SK-N-SH (cell line): ENCODE measurements at regions not wholly inside any gene's neighbourhood (a gene's known extent, or its start where the extent isn't known, plus 50 kb on each side); places are given as distances from the start of the nearest gene placed in this dataset.

ENCODE experiments used
- CTCF ChIA-PET: fragments of 300-600, 350-600 bp; formaldehyde crosslinking; extraction: SDS; loops from one replicate; lab custom pipeline; 2021; lab: Yijun Ruan, JAX
- POLR2A ChIA-PET: fragments of 350-600 bp; sonication (Branson Sonifier 250); formaldehyde crosslinking; extraction: SDS; loops from one replicate; lab custom pipeline; 2020; ENCODE audit warnings: antibody characterized with exemption, inconsistent platforms; lab: Yijun Ruan, JAX
- DNase-seq: peaks from one replicate; pipeline ENCODE4 v3.0.0; 2012
- H2AFZ ChIP-seq: fragments of 200-600 bp; sonication (generic); 2 replicates; pipeline ENCODE4 v1.8.1; 2016; ENCODE audit warnings: antibody characterized with exemption, mild to moderate bottlenecking, low read depth
- H3F3A ChIP-seq: fragments of 200-600 bp; sonication (generic); replicated peaks from 2 replicates; pipeline ENCODE3; 2016; ENCODE audit warnings: antibody characterized with exemption, mild to moderate bottlenecking; ENCODE audit not compliant: insufficient read depth
- H3K27ac ChIP-seq, 2 experiments: fragments of 200-500 bp in 1 of 2; fragments of 200-600 bp in 1 of 2; sonication (Bioruptor generic) in 1 of 2; sonication (generic), shearing (Covaris generic) in 1 of 2; 2 replicates each; pipeline versions ENCODE4 v1.5.1 to v1.6.1; 2014 to 2016; ENCODE audit warnings: low read depth in 2 of 2, inconsistent platforms in 1 of 2, low read length in 1 of 2, mild to moderate bottlenecking in 1 of 2, mixed read lengths in 1 of 2
- H3K27me3 ChIP-seq: fragments of 200-600 bp; sonication (generic), shearing (Covaris generic); 2 replicates; pipeline ENCODE4 v1.6.1; 2016; ENCODE audit warnings: mixed run types; ENCODE audit not compliant: insufficient read depth
- H3K36me3 ChIP-seq, 2 experiments: fragments of 200-500 bp in 1 of 2; fragments of 200-600 bp in 1 of 2; sonication (Bioruptor generic) in 1 of 2; sonication (generic) in 1 of 2; replicated peaks in 1 of 2; 2 replicates each; pipeline versions ENCODE3 to v1.5.1; 2014 to 2016; ENCODE audit warnings: low read length in 1 of 2, mild to moderate bottlenecking in 1 of 2; ENCODE audit not compliant: insufficient read depth in 2 of 2, control insufficient read depth in 1 of 2
- H3K4me1 ChIP-seq, 2 experiments: fragments of 200-500 bp in 1 of 2; fragments of 200-600 bp in 1 of 2; sonication (Bioruptor generic) in 1 of 2; sonication (generic), shearing (Covaris generic) in 1 of 2; 2 replicates each; pipeline versions ENCODE4 v1.5.1 to v1.6.1; 2014 to 2016; ENCODE audit warnings: low read depth in 1 of 2, low read length in 1 of 2, mixed run types in 1 of 2; ENCODE audit not compliant: insufficient read depth in 2 of 2, control insufficient read depth in 1 of 2
- H3K4me2 ChIP-seq: fragments of 200-600 bp; sonication (generic), shearing (Covaris generic); 2 replicates; pipeline ENCODE4 v1.6.1; 2017; ENCODE audit warnings: mixed run types
- H3K4me3 ChIP-seq, 2 experiments: fragments of 200-500 bp in 1 of 2; fragments of 200-600 bp in 1 of 2; sonication (Bioruptor generic) in 1 of 2; sonication (generic), shearing (Covaris generic) in 1 of 2; 2 replicates each; pipeline versions ENCODE4 v1.5.1 to v1.8.1; 2014 to 2016; ENCODE audit warnings: low read depth in 2 of 2, inconsistent platforms in 1 of 2, low read length in 1 of 2, mild to moderate bottlenecking in 1 of 2, mixed read lengths in 1 of 2, moderate library complexity in 1 of 2
- H3K79me2 ChIP-seq: fragments of 200-600 bp; sonication (generic); 2 replicates; pipeline ENCODE4 v1.8.1; 2017; ENCODE audit warnings: mild to moderate bottlenecking; ENCODE audit not compliant: insufficient read depth
- H3K9ac ChIP-seq: fragments of 200-600 bp; sonication (generic); 2 replicates; pipeline ENCODE4 v1.6.1; 2017; ENCODE audit warnings: mixed run types
- H3K9me2 ChIP-seq: fragments of 200-600 bp; sonication (generic); 2 replicates; pipeline ENCODE4 v1.6.1; 2017; ENCODE audit warnings: mixed run types
- H3K9me3 ChIP-seq: fragments of 200-600 bp; sonication (generic); 2 replicates; pipeline ENCODE4 v1.6.1; 2017; ENCODE audit warnings: mixed run types, mild to moderate bottlenecking, moderate library complexity
- H4K20me1 ChIP-seq: fragments of 200-600 bp; sonication (generic); 2 replicates; pipeline ENCODE4 v1.6.1; 2017; ENCODE audit warnings: mild to moderate bottlenecking, mixed run types; ENCODE audit not compliant: insufficient read depth
- ELF1 ChIP-seq: IDR thresholded peaks from 2 replicates; pipeline ENCODE4 v1.4.0; 2012
- EP300 ChIP-seq, 2 experiments: IDR thresholded peaks; 2 replicates each; pipeline versions ENCODE4 v1.4.0 to v1.6.1; 2012; ENCODE audit warnings: borderline replicate concordance in 1 of 2, low read depth in 1 of 2, low read length in 1 of 2
- EZH2phosphoT487 ChIP-seq: fragments of 200-600 bp; sonication (generic); IDR thresholded peaks from 2 replicates; pipeline ENCODE4 v1.6.1; 2017; ENCODE audit warnings: low read depth, mixed run types, mild to moderate bottlenecking, antibody characterized with exemption, moderate library complexity, borderline replicate concordance
- FOXM1 ChIP-seq: IDR thresholded peaks from 2 replicates; pipeline ENCODE4 v1.4.0; 2012; ENCODE audit warnings: low read depth, mild to moderate bottlenecking
- GATA2 ChIP-seq: sonication (generic); formaldehyde crosslinking; IDR thresholded peaks from 2 replicates; pipeline ENCODE4 v1.5.0; 2020; ENCODE audit warnings: mild to moderate bottlenecking, missing genetic modification reagents
- JUND ChIP-seq: IDR thresholded peaks from 2 replicates; pipeline ENCODE4 v1.4.0; 2012
- MEF2A ChIP-seq: IDR thresholded peaks from 2 replicates; pipeline ENCODE4 v1.4.0; 2012; ENCODE audit warnings: low read depth, borderline replicate concordance
- NFIC ChIP-seq: IDR thresholded peaks from 2 replicates; pipeline ENCODE4 v1.4.0; 2012; ENCODE audit warnings: borderline replicate concordance
- NRF1 ChIP-seq: IDR thresholded peaks from 2 replicates; pipeline ENCODE4 v1.6.1; 2012; ENCODE audit warnings: low read depth, mild to moderate bottlenecking, low read length
- POLR2AphosphoS5 ChIP-seq: IDR thresholded peaks from 2 replicates; pipeline ENCODE4 v1.6.1; 2012; ENCODE audit warnings: low read depth, low read length
- RCOR1 ChIP-seq: fragments of 150-350 bp; IDR thresholded peaks from 2 replicates; pipeline ENCODE4 v1.6.1; 2017; ENCODE audit warnings: antibody characterized with exemption, low read length
- RFX5 ChIP-seq: IDR thresholded peaks from 2 replicates; pipeline ENCODE4 v1.6.1; 2012; ENCODE audit warnings: mild to moderate bottlenecking, improper control_type of control experiment, low read length
- RXRA ChIP-seq: IDR thresholded peaks from 2 replicates; pipeline ENCODE4 v1.4.0; 2012; ENCODE audit warnings: low read depth, mild to moderate bottlenecking, borderline replicate concordance
- SIN3A ChIP-seq: IDR thresholded peaks from 2 replicates; pipeline ENCODE4 v1.6.1; 2012; ENCODE audit warnings: low read depth, mild to moderate bottlenecking, low read length, moderate library complexity, borderline replicate concordance
- SMC3 ChIP-seq: IDR thresholded peaks from 2 replicates; pipeline ENCODE4 v1.6.1; 2012; ENCODE audit warnings: low read depth, low read length, improper control_type of control experiment
- YY1 ChIP-seq: IDR thresholded peaks from 2 replicates; pipeline ENCODE4 v1.4.0; 2012; ENCODE audit warnings: low read depth, mild to moderate bottlenecking
- TF ChIP-seq, protein P1 (sequence below): IDR thresholded peaks from 2 replicates; pipeline ENCODE4; 2012
- TF ChIP-seq, protein P2 (sequence below): IDR thresholded peaks from 2 replicates; pipeline ENCODE4 v1.4.0; 2012; ENCODE audit warnings: low read depth, borderline replicate concordance
- TF ChIP-seq, protein P3 (sequence below): IDR thresholded peaks from 2 replicates; pipeline ENCODE4 v1.6.1; 2012; ENCODE audit warnings: mild to moderate bottlenecking, low read depth, low read length, moderate library complexity
- TF ChIP-seq, protein P4 (sequence below): IDR thresholded peaks from 2 replicates; pipeline ENCODE4 v1.4.0; 2012; ENCODE audit warnings: low read depth, borderline replicate concordance
- TF ChIP-seq, protein P5 (sequence below): fragments of 200-600 bp; sonication (generic); IDR thresholded peaks from 2 replicates; pipeline ENCODE4 v1.6.1; 2017; ENCODE audit warnings: antibody characterized with exemption, mild to moderate bottlenecking, moderate library complexity

DNA sequence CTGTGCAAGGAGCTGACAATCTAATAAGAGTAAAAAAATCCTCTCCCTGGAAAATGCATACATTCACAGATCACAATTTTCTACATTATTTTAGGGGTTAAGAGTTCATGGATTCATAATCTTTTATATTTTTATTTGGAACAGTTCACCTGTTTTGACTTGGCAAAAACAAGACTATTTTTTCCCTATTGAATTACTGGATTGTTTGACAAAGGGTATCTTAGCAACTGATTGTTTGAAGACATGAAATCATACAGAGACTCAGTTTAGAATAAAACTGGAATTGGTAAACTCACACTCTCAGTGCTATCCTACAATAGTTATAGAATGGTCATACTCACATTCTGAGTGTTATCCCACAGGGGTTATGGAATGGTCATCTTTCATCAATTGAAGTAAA, 358.2 kb upstream of the PTGER4 start:
- Histone ChIP-seq H2AFZ (no peak overlapping the region), H3K79me2 (no peaks in the 10 kb centered on the region), H3K9ac (no peak overlapping the region), H3K9me2 (no peaks in the 10 kb centered on the region), H3K4me1 (no peaks in the 10 kb centered on the region), H4K20me1 (no peaks in the 10 kb centered on the region), H3K36me3 (no peaks in the 10 kb centered on the region), H3K27ac (no peak overlapping the region), H3K27me3 (peaks cover 2% of the 10 kb centered on the region; the same call in 1 of the 2 replicates), H3K9me3 (no peaks in the 10 kb centered on the region), H3K4me3 (no peak overlapping the region), H3F3A (no peaks in the 10 kb centered on the region), H3K4me2 (no peak overlapping the region)
- ChIA-PET CTCF (no interaction called here), POLR2A (no interaction called here)
- no peak for DNase-seq
- TF ChIP-seq SIN3A (no peak), NFIC (no peak), JUND (no peak), YY1 (no peak), POLR2AphosphoS5 (no peak), RXRA (no peak), FOXM1 (no peak), EP300 (IDR thresholded peaks at IDR 0.05; ENCODE audit: borderline replicate concordance in 1 of 2, low read depth in 1 of 2, low read length in 1 of 2) (no peak), NRF1 (no peak), ELF1 (no peak)
- TF ChIP-seq, protein P1, sequence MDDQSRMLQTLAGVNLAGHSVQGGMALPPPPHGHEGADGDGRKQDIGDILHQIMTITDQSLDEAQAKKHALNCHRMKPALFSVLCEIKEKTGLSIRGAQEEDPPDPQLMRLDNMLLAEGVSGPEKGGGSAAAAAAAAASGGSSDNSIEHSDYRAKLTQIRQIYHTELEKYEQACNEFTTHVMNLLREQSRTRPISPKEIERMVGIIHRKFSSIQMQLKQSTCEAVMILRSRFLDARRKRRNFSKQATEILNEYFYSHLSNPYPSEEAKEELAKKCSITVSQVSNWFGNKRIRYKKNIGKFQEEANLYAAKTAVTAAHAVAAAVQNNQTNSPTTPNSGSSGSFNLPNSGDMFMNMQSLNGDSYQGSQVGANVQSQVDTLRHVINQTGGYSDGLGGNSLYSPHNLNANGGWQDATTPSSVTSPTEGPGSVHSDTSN = no peak
- TF ChIP-seq, protein P2, sequence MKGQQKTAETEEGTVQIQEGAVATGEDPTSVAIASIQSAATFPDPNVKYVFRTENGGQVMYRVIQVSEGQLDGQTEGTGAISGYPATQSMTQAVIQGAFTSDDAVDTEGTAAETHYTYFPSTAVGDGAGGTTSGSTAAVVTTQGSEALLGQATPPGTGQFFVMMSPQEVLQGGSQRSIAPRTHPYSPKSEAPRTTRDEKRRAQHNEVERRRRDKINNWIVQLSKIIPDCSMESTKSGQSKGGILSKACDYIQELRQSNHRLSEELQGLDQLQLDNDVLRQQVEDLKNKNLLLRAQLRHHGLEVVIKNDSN = no peak
- TF ChIP-seq, protein P3, sequence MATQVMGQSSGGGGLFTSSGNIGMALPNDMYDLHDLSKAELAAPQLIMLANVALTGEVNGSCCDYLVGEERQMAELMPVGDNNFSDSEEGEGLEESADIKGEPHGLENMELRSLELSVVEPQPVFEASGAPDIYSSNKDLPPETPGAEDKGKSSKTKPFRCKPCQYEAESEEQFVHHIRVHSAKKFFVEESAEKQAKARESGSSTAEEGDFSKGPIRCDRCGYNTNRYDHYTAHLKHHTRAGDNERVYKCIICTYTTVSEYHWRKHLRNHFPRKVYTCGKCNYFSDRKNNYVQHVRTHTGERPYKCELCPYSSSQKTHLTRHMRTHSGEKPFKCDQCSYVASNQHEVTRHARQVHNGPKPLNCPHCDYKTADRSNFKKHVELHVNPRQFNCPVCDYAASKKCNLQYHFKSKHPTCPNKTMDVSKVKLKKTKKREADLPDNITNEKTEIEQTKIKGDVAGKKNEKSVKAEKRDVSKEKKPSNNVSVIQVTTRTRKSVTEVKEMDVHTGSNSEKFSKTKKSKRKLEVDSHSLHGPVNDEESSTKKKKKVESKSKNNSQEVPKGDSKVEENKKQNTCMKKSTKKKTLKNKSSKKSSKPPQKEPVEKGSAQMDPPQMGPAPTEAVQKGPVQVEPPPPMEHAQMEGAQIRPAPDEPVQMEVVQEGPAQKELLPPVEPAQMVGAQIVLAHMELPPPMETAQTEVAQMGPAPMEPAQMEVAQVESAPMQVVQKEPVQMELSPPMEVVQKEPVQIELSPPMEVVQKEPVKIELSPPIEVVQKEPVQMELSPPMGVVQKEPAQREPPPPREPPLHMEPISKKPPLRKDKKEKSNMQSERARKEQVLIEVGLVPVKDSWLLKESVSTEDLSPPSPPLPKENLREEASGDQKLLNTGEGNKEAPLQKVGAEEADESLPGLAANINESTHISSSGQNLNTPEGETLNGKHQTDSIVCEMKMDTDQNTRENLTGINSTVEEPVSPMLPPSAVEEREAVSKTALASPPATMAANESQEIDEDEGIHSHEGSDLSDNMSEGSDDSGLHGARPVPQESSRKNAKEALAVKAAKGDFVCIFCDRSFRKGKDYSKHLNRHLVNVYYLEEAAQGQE = no peak

DNA sequence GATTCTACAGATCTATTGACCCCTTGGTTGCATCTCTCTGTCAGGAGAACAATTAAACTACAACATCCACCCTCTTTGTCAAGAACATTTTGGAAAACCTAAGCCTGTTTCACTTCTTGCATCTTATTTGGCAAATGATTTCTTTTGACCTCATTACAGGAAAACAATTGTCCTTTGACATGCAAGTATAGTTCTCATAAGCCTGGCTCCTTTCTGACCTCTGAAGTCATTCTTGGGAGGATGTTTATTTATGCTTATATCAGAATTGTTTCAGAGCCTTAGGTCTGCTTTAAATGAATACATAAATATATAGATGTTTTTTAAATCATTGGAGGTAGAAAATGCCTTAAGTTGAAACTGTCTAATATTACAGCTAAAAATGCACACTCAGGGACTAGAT, 361.3 kb upstream of the PTGER4 start:
- no peaks in the 10 kb centered on the region for H3K9me3 ChIP-seq
- CTCF ChIA-PET = no interaction called here
- no peaks in the 10 kb centered on the region for H3K79me2 ChIP-seq

More for the DNA sequence above, 361.3 kb upstream of the PTGER4 start:
- Histone ChIP-seq H3K27ac (no peak overlapping the region), H2AFZ (no peak overlapping the region), H3K27me3 (no peaks in the 10 kb centered on the region), H3K4me2 (no peak overlapping the region), H3K9me2 (no peaks in the 10 kb centered on the region), H3F3A (no peaks in the 10 kb centered on the region), H3K36me3 (no peaks in the 10 kb centered on the region), H3K9ac (no peak overlapping the region), H3K4me1 (no peaks in the 10 kb centered on the region), H3K4me3 (no peak overlapping the region), H4K20me1 (no peaks in the 10 kb centered on the region)
- POLR2A ChIA-PET = no interaction called here
- no peak for DNase-seq
- TF ChIP-seq EZH2phosphoT487 (no peak), RFX5 (no peak), MEF2A (no peak), FOXM1 (no peak), RCOR1 (no peak), GATA2 (CRISPR knock-in tag) (no peak), SMC3 (no peak)
- TF ChIP-seq, protein P4, sequence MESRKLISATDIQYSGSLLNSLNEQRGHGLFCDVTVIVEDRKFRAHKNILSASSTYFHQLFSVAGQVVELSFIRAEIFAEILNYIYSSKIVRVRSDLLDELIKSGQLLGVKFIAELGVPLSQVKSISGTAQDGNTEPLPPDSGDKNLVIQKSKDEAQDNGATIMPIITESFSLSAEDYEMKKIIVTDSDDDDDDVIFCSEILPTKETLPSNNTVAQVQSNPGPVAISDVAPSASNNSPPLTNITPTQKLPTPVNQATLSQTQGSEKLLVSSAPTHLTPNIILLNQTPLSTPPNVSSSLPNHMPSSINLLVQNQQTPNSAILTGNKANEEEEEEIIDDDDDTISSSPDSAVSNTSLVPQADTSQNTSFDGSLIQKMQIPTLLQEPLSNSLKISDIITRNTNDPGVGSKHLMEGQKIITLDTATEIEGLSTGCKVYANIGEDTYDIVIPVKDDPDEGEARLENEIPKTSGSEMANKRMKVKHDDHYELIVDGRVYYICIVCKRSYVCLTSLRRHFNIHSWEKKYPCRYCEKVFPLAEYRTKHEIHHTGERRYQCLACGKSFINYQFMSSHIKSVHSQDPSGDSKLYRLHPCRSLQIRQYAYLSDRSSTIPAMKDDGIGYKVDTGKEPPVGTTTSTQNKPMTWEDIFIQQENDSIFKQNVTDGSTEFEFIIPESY = no peak
- TF ChIP-seq, protein P5, sequence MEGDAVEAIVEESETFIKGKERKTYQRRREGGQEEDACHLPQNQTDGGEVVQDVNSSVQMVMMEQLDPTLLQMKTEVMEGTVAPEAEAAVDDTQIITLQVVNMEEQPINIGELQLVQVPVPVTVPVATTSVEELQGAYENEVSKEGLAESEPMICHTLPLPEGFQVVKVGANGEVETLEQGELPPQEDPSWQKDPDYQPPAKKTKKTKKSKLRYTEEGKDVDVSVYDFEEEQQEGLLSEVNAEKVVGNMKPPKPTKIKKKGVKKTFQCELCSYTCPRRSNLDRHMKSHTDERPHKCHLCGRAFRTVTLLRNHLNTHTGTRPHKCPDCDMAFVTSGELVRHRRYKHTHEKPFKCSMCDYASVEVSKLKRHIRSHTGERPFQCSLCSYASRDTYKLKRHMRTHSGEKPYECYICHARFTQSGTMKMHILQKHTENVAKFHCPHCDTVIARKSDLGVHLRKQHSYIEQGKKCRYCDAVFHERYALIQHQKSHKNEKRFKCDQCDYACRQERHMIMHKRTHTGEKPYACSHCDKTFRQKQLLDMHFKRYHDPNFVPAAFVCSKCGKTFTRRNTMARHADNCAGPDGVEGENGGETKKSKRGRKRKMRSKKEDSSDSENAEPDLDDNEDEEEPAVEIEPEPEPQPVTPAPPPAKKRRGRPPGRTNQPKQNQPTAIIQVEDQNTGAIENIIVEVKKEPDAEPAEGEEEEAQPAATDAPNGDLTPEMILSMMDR = no peak
